OCI-LY3 (cell line): ENCODE measurements at regions not wholly inside any gene's neighbourhood (a gene's known extent, or its start where the extent isn't known, plus 50 kb on each side); places are given as distances from the start of the nearest gene placed in this dataset.

Experiments used
- CTCF ChIP-seq: fragments of 200-600, 300-600 bp; sonication (generic); IDR thresholded peaks from 2 replicates; pipeline ENCODE4 v1.5.1; 2014; ENCODE audit warnings: antibody characterized with exemption, low read length, low read depth
- EZH2phosphoT487 ChIP-seq: fragments of 200-600 bp; shearing (Covaris generic); IDR thresholded peaks from 2 replicates; pipeline ENCODE4 v1.6.1; 2018; ENCODE audit warnings: antibody characterized with exemption, mixed run types, low read depth

- TF ChIP-seq EZH2phosphoT487 (no peak), CTCF (no peak)
Observed at GRCh38 chr13:22594041-22594440, 586.7 kb upstream of the SGCG start.
